ENCODE measurements at regions not wholly inside any gene's neighbourhood (a gene's known extent, or its start where the extent isn't known, plus 50 kb on each side); places are given as distances from the start of the nearest gene placed in this dataset.

GRCh38 chr11:116697011-116697410 lies 75.8 kb downstream of the BUD13 start:
- no peak for TF ChIP-seq CTCF (IDR thresholded peaks at IDR 0.05)
- TF ChIP-seq POLR2AphosphoS5 (IDR thresholded peaks at IDR 0.05; ENCODE audit: insufficient read depth in 1 of 2, low read depth in 1 of 2) = no peak
